ENCODE measurements at regions not wholly inside any gene's neighbourhood (a gene's known extent, or its start where the extent isn't known, plus 50 kb on each side); places are given as distances from the start of the nearest gene placed in this dataset.

DNA sequence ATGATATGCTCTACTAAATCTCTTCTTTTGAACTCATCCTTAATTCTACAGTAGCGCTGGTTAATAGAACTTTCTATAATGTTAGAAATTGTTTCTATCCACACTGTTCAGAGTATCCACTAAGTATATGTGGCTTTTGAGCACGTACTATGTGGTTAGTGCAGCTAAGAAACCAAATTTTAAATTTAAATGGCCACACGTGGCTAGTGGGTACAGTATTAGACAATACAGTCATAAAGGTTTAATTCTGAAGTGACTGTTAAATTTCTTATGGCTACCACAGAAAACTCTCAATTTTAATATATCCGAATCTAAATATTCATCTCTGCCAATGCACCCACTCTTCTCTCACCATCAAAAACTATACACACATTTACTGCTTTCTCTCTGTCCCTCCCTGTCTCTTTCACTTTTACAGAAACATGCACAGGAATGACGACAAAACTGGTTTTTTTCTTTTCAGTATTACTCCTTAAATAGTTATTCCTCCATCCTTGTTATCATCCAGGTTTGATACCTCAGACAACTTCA is 583.9 kb downstream of the KCTD8 start:
- Histone ChIP-seq H3K4me3 (no peak overlapping the region), H3K36me3 (no peaks in the 10 kb centered on the region), H3K4me1 (no peaks in the 10 kb centered on the region), H3K27ac (no peak overlapping the region), H3K9me3 (peaks cover 0 to 3% (median 1%) of the 10 kb centered on the region in 4 donors), H3K27me3 (no peaks in the 10 kb centered on the region)
- intact Hi-C loops (cut with DNase I), result no loop called here
- no peak for TF ChIP-seq POLR2AphosphoS5 (IDR thresholded peaks at IDR 0.05)
- TF ChIP-seq, protein P1, sequence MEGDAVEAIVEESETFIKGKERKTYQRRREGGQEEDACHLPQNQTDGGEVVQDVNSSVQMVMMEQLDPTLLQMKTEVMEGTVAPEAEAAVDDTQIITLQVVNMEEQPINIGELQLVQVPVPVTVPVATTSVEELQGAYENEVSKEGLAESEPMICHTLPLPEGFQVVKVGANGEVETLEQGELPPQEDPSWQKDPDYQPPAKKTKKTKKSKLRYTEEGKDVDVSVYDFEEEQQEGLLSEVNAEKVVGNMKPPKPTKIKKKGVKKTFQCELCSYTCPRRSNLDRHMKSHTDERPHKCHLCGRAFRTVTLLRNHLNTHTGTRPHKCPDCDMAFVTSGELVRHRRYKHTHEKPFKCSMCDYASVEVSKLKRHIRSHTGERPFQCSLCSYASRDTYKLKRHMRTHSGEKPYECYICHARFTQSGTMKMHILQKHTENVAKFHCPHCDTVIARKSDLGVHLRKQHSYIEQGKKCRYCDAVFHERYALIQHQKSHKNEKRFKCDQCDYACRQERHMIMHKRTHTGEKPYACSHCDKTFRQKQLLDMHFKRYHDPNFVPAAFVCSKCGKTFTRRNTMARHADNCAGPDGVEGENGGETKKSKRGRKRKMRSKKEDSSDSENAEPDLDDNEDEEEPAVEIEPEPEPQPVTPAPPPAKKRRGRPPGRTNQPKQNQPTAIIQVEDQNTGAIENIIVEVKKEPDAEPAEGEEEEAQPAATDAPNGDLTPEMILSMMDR (IDR thresholded peaks at IDR 0.05), result no peak
- no peak for TF ChIP-seq POLR2A (IDR thresholded peaks at IDR 0.05)
- no peak for TF ChIP-seq EP300 (IDR thresholded peaks at IDR 0.05)
- no peak for DNase-seq
- 79 to 84% methylated on average over 5 of the region's 5 CpGs for WGBS, 2 donors

DNA sequence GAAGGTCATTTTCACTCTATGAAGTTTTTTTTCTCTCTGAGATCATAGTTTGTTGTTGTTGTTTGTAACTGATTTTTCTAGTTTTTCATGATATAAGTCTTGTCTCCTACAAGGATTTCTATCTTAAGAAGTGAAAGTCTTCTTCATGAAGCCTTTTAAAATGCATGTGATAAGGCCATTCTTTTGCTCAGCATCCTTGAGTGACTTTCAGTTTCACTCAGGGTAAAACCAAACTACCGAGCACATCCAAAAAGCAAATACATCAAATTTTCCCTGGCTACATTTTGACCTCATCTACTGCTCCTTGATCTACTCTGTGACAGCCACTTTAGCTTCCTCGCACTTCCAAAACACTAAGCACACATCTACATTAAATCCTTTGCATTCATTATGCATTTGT is 580.7 kb downstream of the KCTD8 start:
- WGBS, 2 donors, result 74% methylated on average over 2 of the region's 2 CpGs
- Histone ChIP-seq H3K27me3 (no peaks in the 10 kb centered on the region), H3K27ac (no peak overlapping the region), H3K4me3 (no peak overlapping the region), H3K4me1 (no peaks in the 10 kb centered on the region), H3K36me3 (no peaks in the 10 kb centered on the region), H3K9me3 (peaks cover 0 to 3% (median 1%) of the 10 kb centered on the region in 4 donors)
- DNase-seq, result no peak
- intact Hi-C loops (cut with DNase I), result no loop called here
- TF ChIP-seq, protein P1 (IDR thresholded peaks at IDR 0.05), result no peak
- no peak for TF ChIP-seq POLR2A (IDR thresholded peaks at IDR 0.05)
- TF ChIP-seq POLR2AphosphoS5 (IDR thresholded peaks at IDR 0.05), result no peak
- TF ChIP-seq EP300 (IDR thresholded peaks at IDR 0.05), result no peak

DNA sequence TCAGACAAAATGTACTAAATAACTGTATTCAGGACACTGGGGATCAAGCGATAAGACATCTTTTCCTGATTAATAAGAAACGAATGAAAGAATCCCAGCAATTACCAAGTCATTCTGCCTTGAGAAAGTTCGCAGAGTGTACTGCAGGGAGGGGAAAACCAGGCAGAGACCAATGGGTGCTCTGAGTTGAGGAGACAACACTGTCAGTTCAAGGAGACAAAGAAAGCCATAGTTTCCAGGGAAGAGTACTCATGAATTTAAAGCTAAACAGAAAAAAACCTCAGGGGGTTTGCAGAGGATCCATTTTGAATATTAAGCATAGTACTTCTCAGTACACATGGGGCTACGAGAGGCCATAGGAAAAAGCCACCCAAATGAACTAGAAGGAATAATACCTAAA is 573.0 kb downstream of the KCTD8 start:
- Histone ChIP-seq H3K9me3 (no peaks in the 10 kb centered on the region), H3K27ac (no peak overlapping the region), H3K36me3 (no peaks in the 10 kb centered on the region), H3K4me1 (no peaks in the 10 kb centered on the region), H3K4me3 (no peak overlapping the region), H3K27me3 (no peaks in the 10 kb centered on the region)
- intact Hi-C loops (cut with DNase I), result no loop called here
- TF ChIP-seq EP300 (IDR thresholded peaks at IDR 0.05), result no peak
- no peak for TF ChIP-seq POLR2AphosphoS5 (IDR thresholded peaks at IDR 0.05)
- no peak for TF ChIP-seq POLR2A (IDR thresholded peaks at IDR 0.05)
- TF ChIP-seq, protein P1 (IDR thresholded peaks at IDR 0.05), result no peak
- no peak for DNase-seq
- WGBS, 2 donors, result 72 to 76% methylated on average over 4 of the region's 4 CpGs

DNA sequence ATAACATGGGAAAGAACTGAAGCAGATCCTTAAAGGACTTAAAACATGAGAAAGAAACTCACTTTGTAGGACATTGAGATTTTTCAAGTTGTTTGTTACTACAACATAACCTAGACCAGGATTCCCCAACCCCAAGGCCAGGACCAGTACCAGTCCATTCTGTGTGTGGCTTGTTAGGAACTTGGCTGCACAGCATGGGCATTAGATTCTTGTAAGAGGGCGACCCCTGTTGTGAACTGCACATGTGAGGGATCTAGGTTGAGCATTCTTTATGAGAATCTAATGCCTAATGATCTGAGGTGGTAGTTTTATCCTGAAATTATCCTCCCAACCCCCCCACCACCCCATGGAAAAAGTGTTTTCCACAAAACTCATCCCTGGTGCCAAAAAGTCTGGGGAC is 566.1 kb downstream of the KCTD8 start:
- Histone ChIP-seq H3K4me3 (no peak overlapping the region), H3K27me3 (no peaks in the 10 kb centered on the region), H3K4me1 (no peaks in the 10 kb centered on the region), H3K36me3 (no peaks in the 10 kb centered on the region), H3K27ac (no peak overlapping the region), H3K9me3 (no peaks in the 10 kb centered on the region)
- WGBS, 2 donors, result 57 to 83% methylated on average over 1 of the region's 1 CpG
- intact Hi-C loops (cut with DNase I), result no loop called here
- DNase-seq, result no peak
- TF ChIP-seq POLR2AphosphoS5 (IDR thresholded peaks at IDR 0.05) (no peak), POLR2A (IDR thresholded peaks at IDR 0.05) (no peak), EP300 (IDR thresholded peaks at IDR 0.05) (no peak)
- TF ChIP-seq, protein P1 (IDR thresholded peaks at IDR 0.05), result no peak

DNA sequence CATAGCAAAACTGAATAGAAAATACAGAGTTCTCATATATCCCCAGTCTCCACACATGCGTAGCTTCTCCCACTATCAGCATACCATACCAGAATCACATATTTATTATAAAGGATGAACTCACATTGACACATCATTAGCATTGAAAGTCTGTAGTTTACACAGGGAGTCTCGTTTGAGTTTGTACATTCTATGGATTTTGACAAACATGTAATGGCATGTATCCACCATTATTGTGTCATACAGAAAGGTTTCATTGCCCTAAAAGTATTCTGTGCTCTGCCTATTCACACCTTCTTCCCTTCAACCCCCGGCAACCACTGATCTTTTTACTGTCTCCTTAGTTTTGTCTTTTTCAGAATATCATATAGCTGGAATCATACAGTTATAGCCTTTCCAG is 562.4 kb downstream of the KCTD8 start:
- TF ChIP-seq POLR2AphosphoS5 (IDR thresholded peaks at IDR 0.05) (no peak), EP300 (IDR thresholded peaks at IDR 0.05) (no peak), POLR2A (IDR thresholded peaks at IDR 0.05) (no peak)
- TF ChIP-seq, protein P1 (IDR thresholded peaks at IDR 0.05), result no peak
- 65 to 75% methylated on average over 3 of the region's 3 CpGs for WGBS, 2 donors
- Histone ChIP-seq H3K4me1 (no peaks in the 10 kb centered on the region), H3K9me3 (no peaks in the 10 kb centered on the region), H3K27me3 (no peaks in the 10 kb centered on the region), H3K27ac (no peak overlapping the region), H3K4me3 (no peak overlapping the region), H3K36me3 (no peaks in the 10 kb centered on the region)
- intact Hi-C loops (cut with DNase I), result no loop called here
- no peak for DNase-seq

All from sigmoid colon (tissue), 6 donors.